Activated CD4-positive, alpha-beta T cell treated with anti-CD3 and anti-CD28 coated beads, Interleukin-2, amount 10 ng/mL, durations not matched to agents 24 days and 14 days (primary cell): ENCODE measurements at regions not wholly inside any gene's neighbourhood (a gene's known extent, or its start where the extent isn't known, plus 50 kb on each side); places are given as distances from the start of the nearest gene placed in this dataset.
A peak's percentile ranks its signal among the peaks of the same experiment; 100 is the strongest.

ENCODE experiments used
- DNase-seq: peaks from one replicate; pipeline ENCODE4 v3.0.0; 2022
- H3K27ac Mint-ChIP-seq: one replicate; pipeline ENCODE4 v1.8.0; 2022; ENCODE audit warnings: mild to moderate bottlenecking, mixed read lengths
- H3K27me3 Mint-ChIP-seq: one replicate; pipeline ENCODE4 v1.8.0; 2022; ENCODE audit warnings: mixed read lengths
- H3K36me3 Mint-ChIP-seq: one replicate; pipeline ENCODE4 v1.8.0; 2022; ENCODE audit warnings: low read depth, mild to moderate bottlenecking, mixed read lengths
- H3K4me1 Mint-ChIP-seq: one replicate; pipeline ENCODE4 v1.8.0; 2021; ENCODE audit warnings: mixed read lengths
- H3K4me3 Mint-ChIP-seq: one replicate; pipeline ENCODE4 v1.8.0; 2022; ENCODE audit warnings: mild to moderate bottlenecking, moderate library complexity, mixed read lengths
- H3K9me3 Mint-ChIP-seq: one replicate; pipeline ENCODE4 v1.8.0; 2021; ENCODE audit warnings: mixed read lengths
- intact Hi-C: fragments of 100-400 bp; cut with micrococcal nuclease; formaldehyde crosslinking; loops from one replicate; pipeline ENCODE4 v1.15.1; 2023

GRCh38 chr4:46684041-46684440, 225.0 kb downstream of the COX7B2 start:
- Mint-ChIP-seq H3K27ac (no peak overlapping the region), H3K36me3 (no peaks in the 10 kb centered on the region), H3K27me3 (no peaks in the 10 kb centered on the region), H3K9me3 (peaks cover 4% of the 10 kb centered on the region), H3K4me1 (no peaks in the 10 kb centered on the region), H3K4me3 (no peak overlapping the region)
- DNase-seq: no peak
- intact Hi-C loops: no loop called here

- no peaks in the 10 kb centered on the region for H3K36me3 Mint-ChIP-seq
- H3K4me3 Mint-ChIP-seq: no peak overlapping the region
- no peaks in the 10 kb centered on the region for H3K27me3 Mint-ChIP-seq
- DNase-seq: no peak
- intact Hi-C loops: no loop called here
- peaks cover 8% of the 10 kb centered on the region for H3K9me3 Mint-ChIP-seq
- no peaks in the 10 kb centered on the region for H3K4me1 Mint-ChIP-seq
- no peak overlapping the region for H3K27ac Mint-ChIP-seq
Observed at GRCh38 chr4:46676364-46676763, 232.7 kb downstream of the COX7B2 start.

GRCh38 chr4:46674326-46674725, 234.7 kb downstream of the COX7B2 start:
- H3K36me3 Mint-ChIP-seq: no peaks in the 10 kb centered on the region
- intact Hi-C loops: no loop called here
- no peak overlapping the region for H3K4me3 Mint-ChIP-seq
- H3K27me3 Mint-ChIP-seq: no peaks in the 10 kb centered on the region
- H3K27ac Mint-ChIP-seq: no peak overlapping the region
- peaks cover 7% of the 10 kb centered on the region for H3K9me3 Mint-ChIP-seq
- no peak for DNase-seq
- no peaks in the 10 kb centered on the region for H3K4me1 Mint-ChIP-seq

GRCh38 chr4:46667790-46668189, 241.3 kb downstream of the COX7B2 start:
- no peak overlapping the region for H3K27ac Mint-ChIP-seq
- H3K36me3 Mint-ChIP-seq: no peaks in the 10 kb centered on the region
- no peak overlapping the region for H3K4me3 Mint-ChIP-seq
- intact Hi-C loops: no loop called here
- H3K9me3 Mint-ChIP-seq: peaks cover 4% of the 10 kb centered on the region
- no peaks in the 10 kb centered on the region for H3K27me3 Mint-ChIP-seq
- DNase-seq: no peak
- no peaks in the 10 kb centered on the region for H3K4me1 Mint-ChIP-seq

- Mint-ChIP-seq H3K36me3 (no peaks in the 10 kb centered on the region), H3K27ac (no peak overlapping the region), H3K9me3 (peaks cover 5% of the 10 kb centered on the region), H3K4me1 (no peaks in the 10 kb centered on the region), H3K4me3 (no peak overlapping the region), H3K27me3 (no peaks in the 10 kb centered on the region)
- peak; percentile 2 for DNase-seq
- intact Hi-C loops: no loop called here
Observed at GRCh38 chr4:46656071-46656470, 253.0 kb downstream of the COX7B2 start.

- Mint-ChIP-seq H3K9me3 (peaks cover 6% of the 10 kb centered on the region), H3K27ac (no peak overlapping the region), H3K36me3 (no peaks in the 10 kb centered on the region), H3K4me1 (no peaks in the 10 kb centered on the region), H3K4me3 (no peak overlapping the region), H3K27me3 (no peaks in the 10 kb centered on the region)
- intact Hi-C loops: no loop called here
- DNase-seq: peak; percentile 36
Observed at GRCh38 chr4:46653842-46654241, 255.2 kb downstream of the COX7B2 start.

- Mint-ChIP-seq H3K4me1 (no peaks in the 10 kb centered on the region), H3K9me3 (peaks cover 6% of the 10 kb centered on the region), H3K27me3 (no peaks in the 10 kb centered on the region), H3K4me3 (no peak overlapping the region), H3K27ac (no peak overlapping the region), H3K36me3 (no peaks in the 10 kb centered on the region)
- no peak for DNase-seq
- intact Hi-C loops: no loop called here
Observed at GRCh38 chr4:46649390-46649789, 259.5 kb upstream of the GABRA2 start.

- Mint-ChIP-seq H3K27me3 (no peaks in the 10 kb centered on the region), H3K36me3 (no peaks in the 10 kb centered on the region), H3K27ac (no peak overlapping the region), H3K9me3 (peaks cover 6% of the 10 kb centered on the region), H3K4me1 (no peaks in the 10 kb centered on the region), H3K4me3 (no peak overlapping the region)
- DNase-seq: no peak
- intact Hi-C loops: no loop called here
Observed at GRCh38 chr4:46648088-46648744, 258.3 kb upstream of the GABRA2 start.

GRCh38 chr4:46645126-46645525, 255.2 kb upstream of the GABRA2 start:
- H3K4me1 Mint-ChIP-seq: no peaks in the 10 kb centered on the region
- H3K9me3 Mint-ChIP-seq: no peaks in the 10 kb centered on the region
- no peak for DNase-seq
- no peak overlapping the region for H3K27ac Mint-ChIP-seq
- H3K4me3 Mint-ChIP-seq: no peak overlapping the region
- intact Hi-C loops: no loop called here
- H3K27me3 Mint-ChIP-seq: no peaks in the 10 kb centered on the region
- no peaks in the 10 kb centered on the region for H3K36me3 Mint-ChIP-seq
